Testis (tissue), 2 donors: ENCODE measurements at regions not wholly inside any gene's neighbourhood (a gene's known extent, or its start where the extent isn't known, plus 50 kb on each side); places are given as distances from the start of the nearest gene placed in this dataset.

Experiments
- CTCF ChIP-seq, 3 experiments: fragments of 450-650 bp in 2 of 3; fragments of 200-600 bp in 1 of 3; sonication (generic) in 1 of 3; IDR thresholded peaks; one replicate each; pipeline ENCODE4 v1.5.1; 2016 to 2019; ENCODE audit warnings: antibody characterized with exemption in 3 of 3, mild to moderate bottlenecking in 2 of 3, moderate library complexity in 1 of 3
- POLR2A ChIP-seq: fragments of 450-650 bp; IDR thresholded peaks from one replicate; pipeline ENCODE4 v1.6.1; 2017; ENCODE audit warnings: antibody characterized with exemption, mild to moderate bottlenecking, moderate library complexity

- TF ChIP-seq CTCF (IDR thresholded peaks at IDR 0.05) (no peak), POLR2A (no peak)
Observed at GRCh38 chr5:167943343-167943742, 348.1 kb upstream of the WWC1 start.
